ENCODE measurements at regions not wholly inside any gene's neighbourhood (a gene's known extent, or its start where the extent isn't known, plus 50 kb on each side); places are given as distances from the start of the nearest gene placed in this dataset.
A peak's percentile ranks its signal among the peaks of the same experiment; 100 is the strongest.

DNA sequence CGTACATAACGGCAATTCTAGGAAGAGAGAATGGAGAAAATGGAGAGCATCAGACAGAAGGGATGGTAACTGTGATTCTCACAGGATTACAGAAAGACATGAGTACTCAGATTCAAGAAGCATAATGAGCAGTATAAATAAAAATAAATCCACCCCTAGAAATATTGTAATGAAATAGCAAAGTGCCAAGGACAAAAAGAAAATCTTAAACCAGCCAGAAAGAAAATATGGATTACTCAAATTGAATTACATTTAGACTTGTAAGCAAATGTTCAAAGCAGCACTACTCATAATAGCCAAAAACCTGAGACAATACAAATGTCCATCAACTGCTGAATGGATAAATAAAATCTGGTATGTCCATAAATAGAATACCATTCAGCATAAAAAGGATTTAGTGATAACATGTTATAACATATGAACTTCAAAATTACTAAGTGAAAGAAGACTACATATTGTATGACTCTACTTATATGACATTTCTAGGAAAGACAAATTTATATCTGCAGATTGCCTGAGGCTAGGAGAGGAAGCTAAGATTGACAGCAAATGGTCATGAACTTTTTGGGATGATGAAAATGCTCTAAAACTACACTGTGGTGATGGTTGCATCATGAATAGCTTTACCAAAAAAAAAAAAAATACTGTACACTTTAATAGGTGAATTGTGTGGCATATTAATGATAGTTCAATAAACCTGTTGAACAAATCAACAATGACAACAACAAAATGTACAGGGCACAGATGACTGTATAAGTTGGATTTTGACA lies 63.4 kb upstream of the SPTBN1 start:
- H3K27me3 ChIP-seq (replicated peaks; ENCODE audit: insufficient read depth, low read depth, low read length, poor library complexity): no peaks in the 10 kb centered on the region
- TF ChIP-seq, protein P1, sequence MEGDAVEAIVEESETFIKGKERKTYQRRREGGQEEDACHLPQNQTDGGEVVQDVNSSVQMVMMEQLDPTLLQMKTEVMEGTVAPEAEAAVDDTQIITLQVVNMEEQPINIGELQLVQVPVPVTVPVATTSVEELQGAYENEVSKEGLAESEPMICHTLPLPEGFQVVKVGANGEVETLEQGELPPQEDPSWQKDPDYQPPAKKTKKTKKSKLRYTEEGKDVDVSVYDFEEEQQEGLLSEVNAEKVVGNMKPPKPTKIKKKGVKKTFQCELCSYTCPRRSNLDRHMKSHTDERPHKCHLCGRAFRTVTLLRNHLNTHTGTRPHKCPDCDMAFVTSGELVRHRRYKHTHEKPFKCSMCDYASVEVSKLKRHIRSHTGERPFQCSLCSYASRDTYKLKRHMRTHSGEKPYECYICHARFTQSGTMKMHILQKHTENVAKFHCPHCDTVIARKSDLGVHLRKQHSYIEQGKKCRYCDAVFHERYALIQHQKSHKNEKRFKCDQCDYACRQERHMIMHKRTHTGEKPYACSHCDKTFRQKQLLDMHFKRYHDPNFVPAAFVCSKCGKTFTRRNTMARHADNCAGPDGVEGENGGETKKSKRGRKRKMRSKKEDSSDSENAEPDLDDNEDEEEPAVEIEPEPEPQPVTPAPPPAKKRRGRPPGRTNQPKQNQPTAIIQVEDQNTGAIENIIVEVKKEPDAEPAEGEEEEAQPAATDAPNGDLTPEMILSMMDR (conservative IDR thresholded peaks at IDR 0.05; ENCODE audit: low read depth, low read length): no peak
- no peak for TF ChIP-seq EZH2 (IDR thresholded peaks at IDR 0.05; ENCODE audit: borderline replicate concordance, low read depth, low read length, poor library complexity, severe bottlenecking)
- CTCF ChIA-PET: no interaction called here
- peaks cover 4% of the 10 kb centered on the region for H3K4me1 ChIP-seq (ENCODE audit: insufficient read depth, low read length, poor library complexity, severe bottlenecking)
- H3K36me3 ChIP-seq (ENCODE audit: insufficient read depth, low read length, poor library complexity, severe bottlenecking): no peaks in the 10 kb centered on the region
- H3K4me3 ChIP-seq (ENCODE audit: low read depth, low read length, poor library complexity, severe bottlenecking): no peak overlapping the region
- intact Hi-C loops (cut with micrococcal nuclease; ENCODE audit: unreplicated experiment): no loop called here
- no peak overlapping the region for H3K27ac ChIP-seq (ENCODE audit: low read depth, low read length, poor library complexity, severe bottlenecking)
- no peaks in the 10 kb centered on the region for H3K9me3 ChIP-seq (ENCODE audit: low read depth, low read length, poor library complexity, severe bottlenecking)
- POLR2A ChIA-PET (ENCODE audit: low non-redundant PET): no interaction called here
- DNase-seq (ENCODE audit: low spot score): no peak
- no TSS peak for BruUV-seq (replicated peaks)

DNA sequence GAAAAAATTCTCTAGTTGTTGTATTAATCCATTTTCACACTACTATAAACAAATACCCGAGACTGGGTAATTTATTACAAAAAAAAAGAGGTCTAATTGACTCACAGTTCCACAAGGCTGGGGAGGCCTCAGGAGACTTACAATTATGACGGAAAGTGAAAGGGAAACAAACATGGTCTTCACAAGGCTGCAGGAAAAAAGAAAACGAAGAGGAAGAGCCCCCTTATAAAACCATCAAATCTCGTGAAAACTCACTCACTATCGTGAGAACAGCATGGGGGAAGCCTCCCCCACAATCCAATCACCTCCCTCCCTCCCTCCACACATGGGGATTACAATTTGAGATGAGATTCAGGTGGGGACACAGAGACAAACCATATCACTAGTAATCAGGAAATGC lies 61.7 kb upstream of the SPTBN1 start:
- CTCF ChIA-PET: no interaction called here
- Histone ChIP-seq H3K9me3 (ENCODE audit: low read depth, low read length, poor library complexity, severe bottlenecking) (no peaks in the 10 kb centered on the region), H3K4me1 (ENCODE audit: insufficient read depth, low read length, poor library complexity, severe bottlenecking) (peaks cover 4% of the 10 kb centered on the region), H3K27me3 (replicated peaks; ENCODE audit: insufficient read depth, low read depth, low read length, poor library complexity) (no peaks in the 10 kb centered on the region), H3K4me3 (ENCODE audit: low read depth, low read length, poor library complexity, severe bottlenecking) (no peak overlapping the region), H3K27ac (ENCODE audit: low read depth, low read length, poor library complexity, severe bottlenecking) (no peak overlapping the region), H3K36me3 (ENCODE audit: insufficient read depth, low read length, poor library complexity, severe bottlenecking) (no peaks in the 10 kb centered on the region)
- DNase-seq (ENCODE audit: low spot score): no peak
- BruUV-seq (replicated peaks): no TSS peak
- TF ChIP-seq EZH2 (IDR thresholded peaks at IDR 0.05; ENCODE audit: borderline replicate concordance, low read depth, low read length, poor library complexity, severe bottlenecking): no peak
- TF ChIP-seq, protein P1 (conservative IDR thresholded peaks at IDR 0.05; ENCODE audit: low read depth, low read length): no peak
- intact Hi-C loops (cut with micrococcal nuclease; ENCODE audit: unreplicated experiment): no loop called here
- POLR2A ChIA-PET (ENCODE audit: low non-redundant PET): no interaction called here

DNA sequence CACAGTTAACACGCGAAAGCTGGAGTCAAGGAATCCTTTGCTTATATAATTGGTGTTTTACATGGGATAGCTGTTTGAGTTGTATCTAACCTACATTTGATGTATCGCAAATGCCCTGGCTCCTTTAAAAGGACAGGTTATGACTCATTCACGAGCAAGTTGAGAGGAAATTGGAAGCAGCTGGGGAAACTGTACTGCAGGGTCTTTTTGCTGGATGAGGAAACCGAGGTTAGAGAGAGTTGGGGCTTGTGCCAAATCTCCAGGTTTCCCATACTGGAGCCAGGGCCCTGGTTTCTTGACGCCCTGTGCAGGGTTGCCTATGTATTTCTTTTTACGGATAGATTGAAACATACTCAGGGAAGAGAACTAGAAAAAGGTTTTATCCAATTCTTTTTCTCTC lies 60.0 kb upstream of the SPTBN1 start:
- peak; percentile 88 for DNase-seq (ENCODE audit: low spot score)
- CTCF ChIA-PET: no interaction called here
- intact Hi-C loops (cut with micrococcal nuclease; ENCODE audit: unreplicated experiment): no loop called here
- no peaks in the 10 kb centered on the region for H3K9me3 ChIP-seq (ENCODE audit: low read depth, low read length, poor library complexity, severe bottlenecking)
- no TSS peak for BruUV-seq (replicated peaks)
- H3K36me3 ChIP-seq (ENCODE audit: insufficient read depth, low read length, poor library complexity, severe bottlenecking): no peaks in the 10 kb centered on the region
- no peaks in the 10 kb centered on the region for H3K27me3 ChIP-seq (replicated peaks; ENCODE audit: insufficient read depth, low read depth, low read length, poor library complexity)
- peaks cover 4% of the 10 kb centered on the region for H3K4me1 ChIP-seq (ENCODE audit: insufficient read depth, low read length, poor library complexity, severe bottlenecking)
- no peak for TF ChIP-seq EZH2 (IDR thresholded peaks at IDR 0.05; ENCODE audit: borderline replicate concordance, low read depth, low read length, poor library complexity, severe bottlenecking)
- TF ChIP-seq, protein P1 (conservative IDR thresholded peaks at IDR 0.05; ENCODE audit: low read depth, low read length): no peak
- H3K27ac ChIP-seq (ENCODE audit: low read depth, low read length, poor library complexity, severe bottlenecking): no peak overlapping the region
- H3K4me3 ChIP-seq (ENCODE audit: low read depth, low read length, poor library complexity, severe bottlenecking): no peak overlapping the region
- POLR2A ChIA-PET (ENCODE audit: low non-redundant PET): no interaction called here
